ENCODE measurements at regions not wholly inside any gene's neighbourhood (a gene's known extent, or its start where the extent isn't known, plus 50 kb on each side); places are given as distances from the start of the nearest gene placed in this dataset.

- no peak for DNase-seq (ENCODE audit: low read depth)
Observed at GRCh38 chr14:98959410-98959809, 312.6 kb downstream of the BCL11B start.

GRCh38 chr14:98959958-98960616 is 311.9 kb downstream of the BCL11B start:
- no peak for DNase-seq (ENCODE audit: low read depth)

- DNase-seq (ENCODE audit: low read depth): no peak
Observed at GRCh38 chr14:98960617-98961013, 311.4 kb downstream of the BCL11B start.

DNA sequence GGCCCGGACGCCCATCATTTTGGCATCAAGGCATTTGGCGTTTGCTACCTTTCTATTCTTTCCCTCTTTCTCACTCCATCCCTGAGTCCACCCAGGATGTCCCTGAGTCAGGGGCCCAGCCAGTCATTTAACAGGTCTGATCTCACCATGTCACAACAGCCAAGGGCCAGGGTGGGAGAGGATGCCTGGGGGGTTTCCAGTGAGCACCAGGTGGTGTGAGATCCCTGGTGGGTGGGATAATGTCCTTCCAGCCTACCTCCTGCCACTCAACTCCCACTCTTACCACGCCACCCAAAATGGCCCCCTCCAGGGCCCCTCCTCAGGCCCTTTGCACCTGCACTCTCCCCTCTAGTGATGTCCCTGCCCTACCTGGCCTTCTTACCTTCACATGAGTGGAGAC is 310.8 kb downstream of the BCL11B start:
- DNase-seq (ENCODE audit: low read depth): no peak

DNA sequence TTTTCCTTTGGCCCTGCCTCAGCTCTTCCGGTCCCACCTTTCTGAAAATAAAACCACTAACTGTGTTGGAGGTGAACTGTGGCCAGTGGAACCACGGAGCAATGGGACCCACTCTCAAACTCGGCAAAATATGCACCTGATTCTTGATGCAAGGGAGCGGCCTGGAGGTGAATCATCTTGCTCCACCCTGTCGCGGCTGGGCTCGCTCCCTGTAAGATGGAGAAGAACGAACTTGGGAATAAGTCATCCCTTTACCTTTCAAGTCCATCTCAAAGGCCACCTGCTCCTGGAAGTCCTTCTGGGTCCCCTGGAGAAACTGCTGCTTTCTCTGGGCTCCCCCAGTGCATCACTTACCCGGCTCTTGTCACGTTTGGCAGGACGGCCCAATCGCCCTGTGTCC is 309.9 kb downstream of the BCL11B start:
- DNase-seq (ENCODE audit: low read depth): no peak

DNA sequence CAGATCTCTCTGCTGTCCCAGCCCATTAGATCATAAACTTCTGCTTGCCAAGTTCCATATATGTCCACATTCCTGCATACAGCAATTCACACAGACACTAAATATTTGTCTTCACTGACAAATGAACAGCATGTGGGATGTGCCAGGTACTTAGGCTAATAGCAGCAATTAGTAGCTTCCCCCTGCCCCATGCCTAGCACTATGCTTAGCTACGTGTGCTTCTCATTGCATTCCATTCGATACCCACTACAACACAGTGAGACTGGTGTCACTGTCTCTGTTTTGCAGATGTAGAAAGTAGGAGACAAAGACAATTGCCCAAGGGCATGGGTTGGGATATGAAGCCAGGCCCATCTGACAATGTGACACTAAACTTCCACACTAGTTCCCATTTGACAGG is 308.4 kb downstream of the BCL11B start:
- no peak for DNase-seq (ENCODE audit: low read depth)

- DNase-seq (ENCODE audit: low read depth): no peak
Observed at GRCh38 chr14:98964171-98964570, 307.8 kb downstream of the BCL11B start.

DNA sequence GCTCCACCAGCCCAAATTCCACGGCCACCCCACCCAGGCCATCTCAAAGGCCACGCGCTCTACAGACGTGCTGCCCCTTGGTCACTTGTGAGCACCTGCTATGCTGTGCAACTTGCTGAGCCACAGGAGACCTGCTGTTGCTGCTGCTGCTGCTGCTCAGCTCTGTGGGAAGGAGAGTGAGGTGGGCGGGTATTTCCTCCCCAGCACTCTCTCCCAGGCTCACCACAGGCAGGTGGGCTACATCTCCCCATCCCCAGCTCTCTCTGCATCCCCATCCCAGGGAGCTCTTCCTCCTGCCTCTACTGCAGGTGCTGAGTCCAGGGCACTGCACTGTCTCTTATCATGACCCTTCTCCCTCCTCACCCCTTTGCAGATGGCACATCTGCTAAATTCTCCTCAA is 306.9 kb downstream of the BCL11B start:
- DNase-seq (ENCODE audit: low read depth): no peak

DNA sequence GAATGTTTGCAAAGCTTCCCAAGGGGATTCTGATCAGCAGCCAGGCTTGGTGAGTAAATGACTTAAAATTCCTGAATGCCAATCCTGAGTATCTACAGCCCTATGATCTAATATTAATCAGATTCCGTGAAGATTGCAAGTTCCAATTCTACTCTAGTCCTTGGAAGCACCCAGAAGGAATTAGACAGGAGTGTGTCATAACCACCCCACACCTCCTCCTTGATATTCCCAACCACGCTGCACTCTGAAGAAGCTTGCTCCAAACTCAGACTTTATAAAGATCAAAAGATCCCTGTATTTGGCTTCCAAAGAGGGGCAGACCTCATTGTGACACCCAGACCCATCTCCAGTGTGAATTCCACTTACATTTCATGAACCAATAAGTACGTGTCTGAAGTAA is 306.0 kb downstream of the BCL11B start:
- DNase-seq (ENCODE audit: low read depth): no peak

DNA sequence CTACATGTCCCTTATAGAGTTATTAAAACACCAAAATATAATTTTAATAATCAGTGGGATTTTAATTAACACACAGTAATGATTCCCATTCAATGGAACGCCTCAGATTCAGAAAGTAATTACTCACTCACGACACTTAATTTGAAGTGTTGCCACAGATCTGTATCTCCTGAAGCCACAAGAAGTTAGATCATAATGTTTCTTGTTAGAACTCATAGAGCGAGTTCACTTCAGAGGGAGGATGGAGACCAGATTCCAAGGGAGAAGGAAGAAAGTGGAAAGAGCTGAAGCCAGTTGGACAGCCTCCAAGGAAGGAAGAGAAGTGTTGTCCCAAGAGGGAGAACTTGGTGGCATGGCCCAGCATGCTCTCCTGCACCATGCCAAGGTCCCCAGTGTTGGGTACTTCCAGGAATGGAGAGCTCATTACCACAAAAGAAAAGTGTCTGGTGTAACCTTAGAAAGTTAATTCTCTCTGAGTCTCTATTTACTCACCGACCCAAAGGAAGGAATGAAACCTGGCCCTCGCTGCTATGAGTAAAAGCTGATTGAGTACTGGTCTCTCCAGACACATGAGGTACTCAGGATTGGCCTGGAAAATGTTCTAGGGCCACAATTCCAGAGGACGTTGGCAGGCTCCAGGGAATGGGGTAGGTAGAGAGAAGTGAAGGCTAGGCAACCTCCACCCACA is 305.4 kb downstream of the BCL11B start:
- DNase-seq (ENCODE audit: low read depth): no peak

DNA sequence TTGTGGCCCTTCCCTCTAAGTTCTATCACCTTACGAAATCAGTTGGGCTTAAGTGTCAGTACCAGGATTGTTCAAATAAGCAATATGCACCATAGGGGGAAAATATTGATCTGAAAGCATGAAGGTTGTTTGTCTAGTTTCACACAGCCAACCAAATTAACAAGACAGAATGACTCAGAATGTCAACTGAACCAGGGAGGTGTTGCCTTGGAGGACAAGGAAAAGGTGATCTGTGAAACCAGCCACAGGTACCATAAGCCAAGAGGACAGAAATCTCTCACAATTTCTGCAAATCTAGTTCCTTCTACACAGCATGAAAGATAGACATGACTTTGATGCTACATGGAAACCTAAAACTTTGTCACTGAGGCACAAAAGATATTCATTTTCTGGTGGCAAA is 297.9 kb downstream of the BCL11B start:
- DNase-seq (ENCODE audit: low read depth): no peak

DNA sequence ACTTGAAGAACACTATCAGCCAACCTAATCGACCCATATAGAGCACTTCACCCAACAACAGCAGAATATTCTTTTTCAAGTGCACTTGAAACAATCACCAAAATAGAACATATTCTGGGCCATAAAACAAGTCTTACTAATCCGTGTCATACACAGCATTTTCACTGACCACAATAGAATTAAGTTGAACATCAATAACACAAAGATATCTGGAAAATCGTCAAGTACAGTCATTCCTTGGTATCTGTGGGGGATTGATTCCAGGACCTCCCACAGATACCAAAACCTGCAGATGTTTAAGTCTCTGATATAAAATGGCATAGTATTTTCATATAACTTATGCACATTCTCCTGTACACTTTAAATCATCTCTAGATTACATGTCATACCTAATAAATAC is 295.7 kb downstream of the BCL11B start:
- DNase-seq (ENCODE audit: low read depth): no peak

GRCh38 chr14:98977451-98977850 is 294.5 kb downstream of the BCL11B start:
- DNase-seq (ENCODE audit: low read depth): no peak

- DNase-seq (ENCODE audit: low read depth): no peak
Observed at GRCh38 chr14:98982986-98983385, 289.0 kb downstream of the BCL11B start.

DNA sequence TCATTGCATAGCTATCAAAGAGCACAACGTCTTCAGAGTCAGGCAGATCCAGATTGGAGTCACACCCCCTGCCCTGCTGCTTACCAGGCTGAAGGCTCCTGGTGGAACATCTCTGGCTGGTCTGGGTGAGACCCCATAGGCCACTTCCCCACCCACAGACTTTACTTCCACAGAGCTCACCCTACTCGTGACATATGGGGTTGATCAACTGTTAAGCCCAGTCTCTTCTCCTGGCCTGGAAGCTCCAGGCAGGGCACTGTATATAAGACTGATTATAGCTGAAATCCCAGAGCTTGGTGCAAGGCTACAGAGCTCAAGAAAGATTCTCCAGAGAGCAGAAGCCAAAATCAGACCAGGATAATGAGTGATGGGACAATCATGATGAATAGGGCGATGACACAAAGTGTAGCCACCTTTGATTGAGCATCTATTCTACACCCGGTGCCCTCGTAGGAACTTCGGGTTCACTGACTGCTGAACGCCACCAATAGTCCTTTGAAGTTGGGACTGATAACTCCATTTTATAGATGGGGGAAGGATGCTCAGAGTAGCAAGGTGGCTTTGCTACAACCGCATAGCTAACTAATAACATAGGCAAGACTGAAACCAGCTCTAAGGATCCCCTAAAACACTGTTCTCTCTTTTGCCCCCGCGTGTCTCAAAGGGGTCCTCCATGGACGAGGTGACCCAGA is 287.8 kb downstream of the BCL11B start:
- no peak for DNase-seq (ENCODE audit: low read depth)

- DNase-seq (ENCODE audit: low read depth): no peak
Observed at GRCh38 chr14:98984719-98985041, 287.3 kb downstream of the BCL11B start.

GRCh38 chr14:98993818-98994217 is 278.2 kb downstream of the BCL11B start:
- no peak for DNase-seq (ENCODE audit: low read depth)

DNA sequence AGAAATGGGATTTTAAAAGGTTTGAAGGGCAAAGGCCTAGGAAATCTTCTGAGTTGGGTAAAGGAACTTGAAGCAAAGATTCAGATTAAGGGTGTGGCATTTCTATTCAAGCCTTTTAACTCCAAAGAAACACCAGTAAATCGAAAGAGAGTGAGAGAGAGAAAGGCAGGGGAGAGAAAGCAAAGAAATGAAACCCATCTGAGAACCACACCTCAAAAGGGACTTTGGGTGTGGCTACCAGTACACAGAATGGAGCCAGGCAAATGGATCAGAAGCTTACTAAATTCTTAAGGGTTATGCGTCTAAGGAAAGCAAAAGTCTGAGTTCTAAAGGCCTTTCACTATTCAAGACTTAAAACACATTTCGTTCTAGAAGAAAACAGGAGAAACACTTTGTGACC is 277.4 kb downstream of the BCL11B start:
- DNase-seq (ENCODE audit: low read depth): no peak

DNA sequence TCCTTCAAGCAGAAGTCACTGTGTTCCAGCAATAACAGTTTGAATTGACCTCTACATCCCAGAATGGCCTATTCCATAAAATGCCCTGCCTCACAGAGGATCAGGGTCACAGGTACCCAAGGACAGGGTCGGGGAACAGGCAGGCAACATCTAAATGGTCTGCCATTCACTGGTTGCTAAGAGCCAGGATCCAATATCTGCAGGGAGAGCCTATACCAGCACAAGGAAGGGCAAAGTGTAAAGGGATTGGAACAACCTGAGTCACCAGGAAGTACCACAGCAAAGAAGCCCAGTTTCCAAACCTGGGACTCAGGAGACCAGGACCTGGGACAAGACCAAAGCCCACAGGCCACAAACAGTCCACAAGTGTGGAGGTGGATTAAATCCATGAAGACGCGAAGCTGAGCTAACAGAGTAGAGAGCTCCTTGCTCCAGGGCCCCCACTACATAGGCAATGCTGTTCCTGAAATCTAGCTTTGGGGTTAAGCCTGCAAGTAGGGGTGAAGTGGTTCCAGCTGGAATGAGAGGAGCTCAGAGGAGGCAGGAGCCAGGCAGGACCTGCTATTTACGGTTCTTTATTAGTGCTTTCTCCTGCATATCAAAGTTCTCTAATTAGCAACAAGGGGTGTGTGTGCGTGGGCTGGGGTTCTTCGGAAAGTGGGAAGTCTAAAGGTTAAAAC is 274.3 kb downstream of the BCL11B start:
- DNase-seq (ENCODE audit: low read depth): no peak

DNA sequence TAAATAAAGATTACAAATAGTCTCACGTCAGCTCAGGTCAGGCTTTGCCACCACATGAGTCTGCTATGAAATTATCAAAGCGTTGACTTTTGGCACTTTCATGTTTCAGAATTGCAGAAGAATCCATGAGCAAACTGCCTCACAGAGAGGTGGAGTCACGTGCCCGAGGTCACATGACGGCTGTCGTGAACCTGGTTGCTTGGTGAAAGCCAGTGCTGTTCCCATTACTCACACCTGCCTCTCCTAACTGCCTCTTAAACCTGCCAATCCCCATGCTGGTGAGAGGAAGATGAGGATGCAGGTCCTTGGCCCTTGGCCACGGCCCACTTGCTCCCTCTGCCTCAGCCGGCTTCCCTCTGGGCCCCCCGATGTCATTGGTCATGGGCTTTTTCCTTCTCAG is 272.7 kb downstream of the BCL11B start:
- DNase-seq (ENCODE audit: low read depth): no peak

GRCh38 chr14:98999901-99000300 is 272.1 kb downstream of the BCL11B start:
- DNase-seq (ENCODE audit: low read depth): no peak

GRCh38 chr14:99001241-99001640 is 270.8 kb downstream of the BCL11B start:
- no peak for DNase-seq (ENCODE audit: low read depth)

GRCh38 chr14:99003646-99004045 is 268.4 kb downstream of the BCL11B start:
- DNase-seq (ENCODE audit: low read depth): no peak

Data from non-pigmented ciliary epithelial cell (primary cell).